Esophagus (tissue), 2 donors: ENCODE measurements at regions not wholly inside any gene's neighbourhood (a gene's known extent, or its start where the extent isn't known, plus 50 kb on each side); places are given as distances from the start of the nearest gene placed in this dataset.

Source experiments
- H3K27ac ChIP-seq, 2 donors: one replicate each; pipeline ENCODE4 v1.5.1; 2013; ENCODE audit warnings: low read depth in 2 of 2, mild to moderate bottlenecking in 2 of 2, inconsistent platforms in 1 of 2, low read length in 1 of 2, moderate library complexity in 1 of 2
- H3K27me3 ChIP-seq, 2 donors: one replicate each; pipeline ENCODE4 v1.6.1; 2013; ENCODE audit warnings: low read length in 2 of 2, control low read depth in 1 of 2, mild to moderate bottlenecking in 1 of 2; ENCODE audit not compliant: insufficient read depth in 2 of 2, control insufficient read depth in 1 of 2
- H3K36me3 ChIP-seq, 2 donors: one replicate each; pipeline ENCODE4 v1.6.1; 2013; ENCODE audit warnings: low read length in 1 of 2; ENCODE audit not compliant: control insufficient read depth in 2 of 2, insufficient read depth in 2 of 2
- H3K4me1 ChIP-seq, 2 donors: one replicate each; pipeline ENCODE4 v1.6.1; 2013; ENCODE audit warnings: low read length in 1 of 2; ENCODE audit not compliant: control insufficient read depth in 2 of 2, insufficient read depth in 2 of 2
- H3K4me3 ChIP-seq, 2 donors: one replicate each; pipeline ENCODE4 v1.5.1; 2013; ENCODE audit warnings: low read length in 2 of 2, mild to moderate bottlenecking in 2 of 2, low read depth in 1 of 2, moderate library complexity in 1 of 2
- H3K9me3 ChIP-seq, 2 donors: one replicate each; pipeline ENCODE4 v1.6.1; 2013; ENCODE audit warnings: mild to moderate bottlenecking in 2 of 2, low read depth in 1 of 2, low read length in 1 of 2, moderate library complexity in 1 of 2; ENCODE audit not compliant: control insufficient read depth in 2 of 2, insufficient read depth in 1 of 2
- WGBS, 2 donors: extraction: QIAGEN DNeasy Blood & Tissue Kit; methylation state at CpG; one replicate each; pipeline ENCODE4 v1.1.7; 2013; 5-methylcytosine and 5-hydroxymethylcytosine counted together
- donor health status: healthy with polysubstance abuse.
- donor health status: Bipolar disorder and iron deficiency.

DNA sequence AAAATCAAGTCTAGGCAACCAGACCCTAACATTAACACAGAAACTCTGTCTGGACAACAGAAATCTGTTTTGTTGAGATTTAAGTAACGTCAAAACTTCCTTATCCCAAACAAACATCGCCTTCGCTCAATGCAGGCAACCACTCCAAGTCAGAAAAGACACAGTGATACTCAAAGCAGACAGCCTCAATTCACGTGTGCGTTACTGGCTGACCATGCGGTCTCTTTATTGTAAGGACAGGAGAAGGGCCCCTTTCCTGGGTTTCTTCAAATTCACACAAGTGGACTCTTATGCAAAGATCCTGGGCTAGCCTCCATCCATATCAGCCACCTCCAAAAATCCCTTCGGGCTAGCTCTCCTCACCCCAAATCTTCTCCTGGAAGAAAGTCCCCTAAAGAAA, 467.7 kb downstream of the SOX9 start:
- Histone ChIP-seq H3K4me3 (peak overlapping the region in 1 of 2 donors; percentile 83), H3K9me3 (no peaks in the 10 kb centered on the region), H3K36me3 (no peaks in the 10 kb centered on the region), H3K27me3 (no peaks in the 10 kb centered on the region), H3K27ac (peak overlapping the region; percentile 74 to 96), H3K4me1 (peaks cover 5 to 12% of the 10 kb centered on the region in 2 donors)
- 39 to 50% methylated on average over 7 of the region's 7 CpGs for WGBS, 2 donors

DNA sequence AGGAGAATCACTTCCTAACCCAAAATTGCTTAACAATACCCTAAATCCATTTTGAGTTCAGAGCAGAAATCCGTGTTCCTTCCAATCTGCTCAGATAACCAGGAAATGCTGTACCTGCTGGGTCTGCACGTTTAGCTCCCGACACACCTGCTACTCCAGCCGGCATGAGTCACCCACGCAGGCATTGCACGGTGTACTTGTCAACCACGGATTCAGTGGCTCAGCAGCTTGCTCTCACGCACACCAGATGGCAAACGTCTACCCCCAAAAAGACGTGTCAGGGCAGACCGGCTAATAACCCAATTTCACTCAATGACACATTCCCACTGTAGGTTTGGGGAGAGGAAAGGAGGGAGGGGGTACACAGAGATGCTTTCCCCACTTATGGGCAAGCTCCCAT, 468.1 kb downstream of the SOX9 start:
- H3K4me1 ChIP-seq: peaks cover 5 to 12% of the 10 kb centered on the region in 2 donors
- WGBS, 2 donors: 28 to 35% methylated on average over 11 of the region's 11 CpGs
- H3K27ac ChIP-seq: peak overlapping the region; percentile 74 to 96
- no peaks in the 10 kb centered on the region for H3K9me3 ChIP-seq
- H3K36me3 ChIP-seq: no peaks in the 10 kb centered on the region
- H3K4me3 ChIP-seq: peak overlapping the region in 1 of 2 donors; percentile 83
- H3K27me3 ChIP-seq: no peaks in the 10 kb centered on the region

DNA sequence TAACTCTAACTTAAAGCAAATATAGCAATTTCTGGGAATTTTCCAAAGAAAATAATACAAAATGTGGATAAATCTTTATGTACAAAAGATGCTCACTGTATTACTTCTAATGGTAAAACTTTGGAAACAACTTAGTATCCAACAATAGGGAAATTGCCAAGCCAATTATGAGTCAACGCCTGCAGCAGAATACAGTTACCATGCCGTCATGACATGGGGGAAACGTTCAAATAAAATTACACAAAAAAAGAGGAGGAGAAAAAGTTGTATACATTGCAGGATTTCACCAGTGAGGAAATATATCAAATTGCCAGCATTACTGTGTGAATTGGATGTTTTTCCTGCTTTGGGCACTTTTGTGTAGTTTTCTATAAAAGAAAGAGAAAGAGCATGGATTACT, 469.6 kb downstream of the SOX9 start:
- H3K9me3 ChIP-seq: no peaks in the 10 kb centered on the region
- H3K27me3 ChIP-seq: no peaks in the 10 kb centered on the region
- peak overlapping the region; percentile 41 to 80 for H3K27ac ChIP-seq
- H3K36me3 ChIP-seq: no peaks in the 10 kb centered on the region
- H3K4me3 ChIP-seq: peak overlapping the region; percentile 64 to 83
- WGBS, 2 donors: 28 to 42% methylated on average over 3 of the region's 3 CpGs
- H3K4me1 ChIP-seq: peaks cover 5 to 12% of the 10 kb centered on the region in 2 donors

DNA sequence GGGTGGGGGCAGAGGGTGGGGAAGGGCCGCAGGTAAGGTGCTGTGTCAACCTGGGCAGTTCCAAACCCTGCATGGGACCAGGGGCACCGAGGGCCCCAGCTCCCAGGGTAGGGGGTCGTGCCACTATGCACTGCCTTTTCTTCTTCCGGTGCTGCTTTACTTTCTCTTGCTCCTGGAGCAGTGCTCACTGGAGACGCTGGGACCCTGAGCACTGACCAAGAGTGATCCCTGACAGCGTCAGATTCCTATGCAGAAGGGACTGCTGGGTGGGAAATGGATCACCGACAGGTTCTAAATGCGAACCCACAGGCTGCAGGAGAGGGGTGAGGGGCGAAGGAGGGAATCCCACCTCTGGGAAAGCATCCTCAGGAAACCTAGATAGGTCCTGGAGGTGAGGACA, 470.1 kb downstream of the SOX9 start:
- Histone ChIP-seq H3K4me3 (peak overlapping the region; percentile 64 to 83), H3K4me1 (peaks cover 5 to 12% of the 10 kb centered on the region in 2 donors), H3K9me3 (no peaks in the 10 kb centered on the region), H3K36me3 (no peaks in the 10 kb centered on the region), H3K27me3 (no peaks in the 10 kb centered on the region), H3K27ac (peak overlapping the region; percentile 23 to 80)
- 19 to 28% methylated on average over 9 of the region's 9 CpGs for WGBS, 2 donors

DNA sequence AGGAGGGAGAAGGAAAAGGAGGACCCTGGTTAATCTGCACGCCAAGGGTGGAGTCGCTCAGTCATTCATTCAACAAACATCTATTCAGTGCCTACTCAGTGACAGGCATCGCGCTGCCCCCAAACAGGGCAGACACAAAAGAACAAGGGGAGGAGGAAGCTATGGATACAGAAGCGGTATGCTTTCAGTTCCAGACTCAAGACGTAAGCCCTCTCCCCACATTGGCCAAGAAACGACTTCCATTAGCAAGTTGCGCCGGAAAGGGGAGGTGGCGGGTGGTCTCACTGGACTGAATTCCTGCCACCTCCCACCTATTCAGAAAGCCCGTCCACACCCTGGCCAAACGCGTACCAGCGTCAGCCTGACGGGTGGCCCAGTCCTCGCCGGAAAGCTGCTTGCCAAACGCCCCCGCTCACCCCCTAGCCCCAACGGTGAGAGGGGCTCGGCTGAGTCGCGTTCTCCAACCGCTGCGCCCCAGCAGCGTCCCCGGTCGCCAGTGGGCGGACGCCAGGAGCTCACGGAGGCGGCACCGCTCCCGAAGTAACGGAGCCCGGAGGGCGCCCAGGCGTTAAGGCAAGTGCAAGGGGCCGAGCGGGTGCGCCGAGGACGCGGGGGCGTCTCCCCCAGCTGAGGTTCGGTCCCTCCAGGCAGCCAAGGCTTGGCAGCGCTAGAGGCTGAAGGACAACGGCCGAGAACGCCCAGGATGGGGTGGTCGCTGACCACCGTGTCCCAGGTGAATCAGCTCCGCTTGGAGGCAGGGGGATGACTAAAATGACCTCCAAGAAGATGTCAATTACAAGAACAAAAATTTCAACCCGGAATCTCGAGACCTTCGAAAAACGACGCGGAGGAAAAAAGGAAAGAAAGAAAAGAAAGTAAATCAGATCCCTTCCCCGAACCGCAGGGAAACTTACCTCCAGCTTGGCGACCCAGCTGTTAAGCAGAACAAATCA, 470.7 kb downstream of the SOX9 start:
- Histone ChIP-seq H3K27me3 (no peaks in the 10 kb centered on the region), H3K9me3 (no peaks in the 10 kb centered on the region), H3K4me3 (peak overlapping the region; percentile 64 to 83), H3K4me1 (peaks cover 5 to 12% of the 10 kb centered on the region in 2 donors), H3K27ac (peak overlapping the region; percentile 25 to 88), H3K36me3 (no peaks in the 10 kb centered on the region)
- WGBS, 2 donors: 2% methylated on average over 62 of the region's 62 CpGs

DNA sequence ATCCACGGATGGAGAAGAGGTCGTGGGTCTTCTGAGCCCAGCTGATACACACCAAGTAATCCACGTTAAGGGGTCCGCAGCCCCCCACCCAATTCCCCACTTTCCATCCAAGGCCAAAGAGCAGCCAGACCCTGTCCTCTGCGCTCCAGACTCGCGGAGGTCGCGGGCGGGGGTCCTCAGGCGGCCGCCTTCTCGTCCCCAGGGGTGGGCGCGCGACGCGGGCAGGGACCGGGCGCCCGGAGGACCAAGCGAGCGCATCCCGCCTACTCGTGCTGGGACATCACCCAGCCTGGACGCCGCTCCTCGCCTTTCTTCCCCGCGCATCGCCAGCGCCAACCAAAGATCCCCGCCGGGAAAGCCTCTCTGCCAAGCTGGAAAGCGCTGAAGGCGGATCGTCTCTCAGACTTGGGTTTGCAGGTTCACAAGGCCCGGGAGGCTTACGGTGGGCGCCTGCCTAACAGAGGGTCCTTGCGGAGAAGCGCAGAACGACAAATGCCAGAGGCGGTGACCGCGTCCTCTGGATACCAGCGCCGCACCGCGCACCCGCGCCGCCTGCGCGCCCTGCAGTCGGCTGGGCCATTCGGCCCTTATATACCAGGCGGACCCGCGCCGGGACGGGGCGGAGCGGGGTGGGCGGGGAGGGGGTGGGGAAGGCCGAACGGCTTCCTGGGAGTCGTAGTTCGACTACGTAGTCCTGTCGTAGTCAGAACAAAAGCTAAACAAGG, 471.6 kb downstream of the SOX9 start:
- Histone ChIP-seq H3K4me1 (peaks cover 5 to 6% of the 10 kb centered on the region in 2 donors), H3K27ac (peak overlapping the region; percentile 25 to 88)
- WGBS, 2 donors: 1% methylated on average over 71 of the region's 71 CpGs

DNA sequence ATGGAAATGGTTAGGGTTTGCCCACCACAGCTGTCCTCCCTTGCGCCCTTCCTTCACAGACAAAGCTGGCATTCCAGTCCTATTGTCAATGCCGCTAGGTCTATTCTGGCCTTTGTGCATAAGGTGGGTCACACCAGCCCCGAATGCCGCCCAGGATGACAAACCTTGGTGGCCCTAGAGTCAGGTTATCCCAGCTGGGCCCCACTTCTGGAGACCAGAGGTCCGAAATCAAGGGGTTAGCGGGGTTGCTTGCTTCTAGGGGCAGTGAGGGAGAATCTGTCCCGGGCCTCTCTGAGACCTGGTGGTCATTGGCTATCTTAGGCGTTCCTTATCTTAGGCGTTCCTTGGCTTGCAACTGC, 472.1 kb downstream of the SOX9 start:
- H3K4me3 ChIP-seq: no peak overlapping the region
- no peaks in the 10 kb centered on the region for H3K9me3 ChIP-seq
- no peaks in the 10 kb centered on the region for H3K27me3 ChIP-seq
- H3K27ac ChIP-seq: no peak overlapping the region
- H3K4me1 ChIP-seq: peaks cover 2 to 3% of the 10 kb centered on the region in 2 donors
- 76 to 78% methylated on average over 9 of the region's 9 CpGs for WGBS, 2 donors
- H3K36me3 ChIP-seq: no peaks in the 10 kb centered on the region

More for the DNA sequence above, 471.6 kb downstream of the SOX9 start:
- no peaks in the 10 kb centered on the region for H3K36me3 ChIP-seq
- peak overlapping the region; percentile 64 to 83 for H3K4me3 ChIP-seq
- no peaks in the 10 kb centered on the region for H3K9me3 ChIP-seq
- H3K27me3 ChIP-seq: no peaks in the 10 kb centered on the region

DNA sequence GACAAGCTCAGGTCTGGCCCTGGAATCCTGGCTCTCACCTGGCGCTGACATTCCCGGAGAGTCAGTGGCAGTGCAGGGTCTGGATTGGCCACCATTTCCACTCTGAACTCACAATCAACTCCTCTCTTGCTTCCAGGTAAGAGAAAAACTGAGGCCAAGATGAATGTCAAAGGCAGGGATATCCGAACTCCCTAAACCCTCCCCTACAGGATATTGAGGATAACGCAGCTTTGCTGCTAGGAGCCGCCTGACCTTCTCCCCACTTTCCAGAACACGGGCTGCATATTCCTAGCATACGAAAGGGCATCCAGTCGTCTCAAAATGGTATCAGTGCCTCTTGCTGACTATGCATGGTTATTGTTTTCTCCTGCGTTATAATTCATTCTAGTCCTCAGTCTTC, 473.4 kb downstream of the SOX9 start:
- Histone ChIP-seq H3K4me3 (no peak overlapping the region), H3K9me3 (no peaks in the 10 kb centered on the region), H3K4me1 (peaks cover 0 to 3% of the 10 kb centered on the region in 2 donors), H3K27me3 (no peaks in the 10 kb centered on the region), H3K27ac (no peak overlapping the region), H3K36me3 (no peaks in the 10 kb centered on the region)
- WGBS, 2 donors: 74 to 76% methylated on average over 9 of the region's 9 CpGs
